Liver (tissue), 7 donors: ENCODE measurements at regions not wholly inside any gene's neighbourhood (a gene's known extent, or its start where the extent isn't known, plus 50 kb on each side); places are given as distances from the start of the nearest gene placed in this dataset.

Experiments used
- DNase-seq: peaks from one replicate; pipeline ENCODE4 v3.0.0-alpha.2; 2017; ENCODE audit warnings: low spot score
- H3K27ac ChIP-seq, 2 donors: one replicate each; pipeline ENCODE4 v1.7.0; 2013; ENCODE audit warnings: inconsistent platforms in 2 of 2, low read length in 2 of 2, control low read depth in 1 of 2, low read depth in 1 of 2, mild to moderate bottlenecking in 1 of 2
- H3K27me3 ChIP-seq, 4 donors: one replicate each; pipeline versions ENCODE4 v1.6.1 to v1.7.0; 2013; ENCODE audit warnings: low read length in 3 of 4, inconsistent platforms in 1 of 4, mild to moderate bottlenecking in 1 of 4, moderate library complexity in 1 of 4; ENCODE audit not compliant: control insufficient read depth in 4 of 4, insufficient read depth in 4 of 4
- H3K36me3 ChIP-seq, 4 donors: one replicate each; pipeline versions ENCODE4 v1.6.1 to v1.7.0; 2013; ENCODE audit warnings: low read length in 3 of 4, mild to moderate bottlenecking in 3 of 4, low read depth in 1 of 4, moderate library complexity in 1 of 4; ENCODE audit not compliant: control insufficient read depth in 4 of 4, insufficient read depth in 3 of 4
- H3K4me1 ChIP-seq, 4 donors: one replicate each; pipeline versions ENCODE4 v1.6.1 to v1.7.0; 2013; ENCODE audit warnings: low read length in 3 of 4, mild to moderate bottlenecking in 3 of 4, moderate library complexity in 1 of 4; ENCODE audit not compliant: control insufficient read depth in 4 of 4, insufficient read depth in 4 of 4
- H3K4me3 ChIP-seq, 3 donors: one replicate each; pipeline versions ENCODE4 v1.6.1 to v1.7.0; 2013; ENCODE audit warnings: low read length in 3 of 3, control low read depth in 1 of 3, low read depth in 1 of 3, mild to moderate bottlenecking in 1 of 3
- H3K9ac ChIP-seq, 2 donors: one replicate each; pipeline ENCODE4 v1.7.0; 2013; ENCODE audit warnings: low read length in 2 of 2, mild to moderate bottlenecking in 2 of 2, moderate library complexity in 2 of 2, control low read depth in 1 of 2, low read depth in 1 of 2
- H3K9me3 ChIP-seq, 4 donors: one replicate each; pipeline versions ENCODE4 v1.6.1 to v1.7.0; 2013; ENCODE audit warnings: low read length in 3 of 4; ENCODE audit not compliant: control insufficient read depth in 4 of 4
- HNF4A ChIP-seq, 2 donors: conservative IDR thresholded peaks; 2 replicates each; pipeline ENCODE4 v1.6.1; 2016; ENCODE audit warnings: antibody characterized with exemption in 2 of 2, mild to moderate bottlenecking in 2 of 2
- HNF4G ChIP-seq: IDR thresholded peaks from 2 replicates; pipeline ENCODE4 v1.6.1; 2016; ENCODE audit warnings: antibody characterized with exemption
- MAX ChIP-seq: IDR thresholded peaks from 2 replicates; pipeline ENCODE4 v1.6.1; 2016; ENCODE audit warnings: antibody characterized with exemption
- NR2F2 ChIP-seq: IDR thresholded peaks from 2 replicates; pipeline ENCODE4 v1.6.1; 2016; ENCODE audit warnings: antibody characterized with exemption
- REST ChIP-seq: IDR thresholded peaks from 2 replicates; pipeline ENCODE4 v1.6.1; 2016; ENCODE audit warnings: antibody characterized with exemption, mild to moderate bottlenecking
- RXRA ChIP-seq, 2 donors: IDR thresholded peaks; 2 replicates each; pipeline ENCODE4 v1.6.1; 2017 to 2018; ENCODE audit warnings: antibody characterized with exemption in 2 of 2, mild to moderate bottlenecking in 1 of 2
- ZBTB33 ChIP-seq: IDR thresholded peaks from 2 replicates; pipeline ENCODE4 v1.6.1; 2016; ENCODE audit warnings: antibody characterized with exemption
- WGBS: extraction: QIAGEN DNeasy Blood & Tissue Kit; methylation state at CpG from one replicate; pipeline ENCODE4 v1.1.7; 2013; 5-methylcytosine and 5-hydroxymethylcytosine counted together
- donor health status: healthy.
- donor health status: healthy.
- donor health status: healthy.
- donor health status: healthy.

- WGBS = 87% methylated on average over 8 of the region's 8 CpGs
- H3K36me3 ChIP-seq = no peaks in the 10 kb centered on the region
- H3K4me3 ChIP-seq = no peak overlapping the region
- H3K27ac ChIP-seq = no peak overlapping the region
- TF ChIP-seq HNF4G = no peak
- TF ChIP-seq HNF4A (conservative IDR thresholded peaks at IDR 0.05) = no peak
- peak; percentile 31 for TF ChIP-seq NR2F2
- H3K9ac ChIP-seq = no peak overlapping the region
- no peaks in the 10 kb centered on the region for H3K4me1 ChIP-seq
- H3K27me3 ChIP-seq = no peaks in the 10 kb centered on the region
- DNase-seq = no peak
- no peaks in the 10 kb centered on the region for H3K9me3 ChIP-seq
These were observed 65.6 kb upstream of the CTXND1 start for GRCh38 chr15:80317389-80318182.

- 88% methylated on average over 7 of the region's 7 CpGs for WGBS
- Histone ChIP-seq H3K36me3 (no peaks in the 10 kb centered on the region), H3K4me3 (no peak overlapping the region), H3K27ac (no peak overlapping the region), H3K9me3 (no peaks in the 10 kb centered on the region), H3K4me1 (no peaks in the 10 kb centered on the region), H3K27me3 (no peaks in the 10 kb centered on the region), H3K9ac (no peak overlapping the region)
- no peak for DNase-seq
- no peak for TF ChIP-seq REST
These were observed 69.8 kb upstream of the CTXND1 start for GRCh38 chr15:80321853-80322252.

GRCh38 chr15:80323285-80323684, 71.3 kb upstream of the CTXND1 start:
- 58% methylated on average over 1 of the region's 1 CpG for WGBS
- H3K27ac ChIP-seq = no peak overlapping the region
- no peaks in the 10 kb centered on the region for H3K36me3 ChIP-seq
- TF ChIP-seq RXRA (IDR thresholded peaks at IDR 0.05) (no peak), HNF4A (conservative IDR thresholded peaks at IDR 0.05) (no peak), HNF4G (no peak), MAX (no peak), ZBTB33 (no peak)
- no peaks in the 10 kb centered on the region for H3K9me3 ChIP-seq
- no peak overlapping the region for H3K9ac ChIP-seq
- no peaks in the 10 kb centered on the region for H3K27me3 ChIP-seq
- H3K4me1 ChIP-seq = no peaks in the 10 kb centered on the region
- DNase-seq = no peak
- H3K4me3 ChIP-seq = no peak overlapping the region
